KMS-11 (cell line): ENCODE measurements at regions not wholly inside any gene's neighbourhood (a gene's known extent, or its start where the extent isn't known, plus 50 kb on each side); places are given as distances from the start of the nearest gene placed in this dataset.

Experiments used
- H2AFZ ChIP-seq: fragments of 200-600 bp; sonication (generic); 2 replicates; pipeline ENCODE4 v1.6.1; 2016; ENCODE audit warnings: antibody characterized with exemption, mixed run types, low read depth
- H3K27ac ChIP-seq: fragments of 200-600 bp; sonication (generic); 2 replicates; pipeline ENCODE4 v1.6.1; 2016; ENCODE audit warnings: mild to moderate bottlenecking, mixed run types
- H3K27me3 ChIP-seq: fragments of 200-600 bp; sonication (generic); 2 replicates; pipeline ENCODE4 v1.6.1; 2017; ENCODE audit warnings: mild to moderate bottlenecking, low read depth, mixed run types, moderate library complexity; ENCODE audit not compliant: insufficient read depth
- H3K36me3 ChIP-seq: fragments of 200-600 bp; sonication (generic); 2 replicates; pipeline ENCODE4 v1.6.1; 2017; ENCODE audit warnings: mild to moderate bottlenecking, mixed run types; ENCODE audit not compliant: insufficient read depth
- H3K4me1 ChIP-seq: fragments of 200-600 bp; sonication (generic); 2 replicates; pipeline ENCODE4 v1.6.1; 2016; ENCODE audit warnings: mild to moderate bottlenecking, low read depth, mixed run types; ENCODE audit not compliant: poor library complexity, severe bottlenecking
- H3K4me2 ChIP-seq: fragments of 200-600 bp; sonication (generic); 2 replicates; pipeline ENCODE4 v1.7.0; 2016; ENCODE audit warnings: mild to moderate bottlenecking, mixed run types
- H3K4me3 ChIP-seq: fragments of 200-600 bp; sonication (generic); IDR thresholded peaks from 2 replicates; pipeline ENCODE4 v1.6.1; 2017; ENCODE audit warnings: low read depth, low read length, mixed read lengths; ENCODE audit not compliant: insufficient read depth
- H3K79me2 ChIP-seq: fragments of 200-600 bp; sonication (generic); 2 replicates; pipeline ENCODE4 v1.6.1; 2016; ENCODE audit warnings: low read depth, mixed run types; ENCODE audit not compliant: insufficient read depth
- H3K9ac ChIP-seq: fragments of 200-600 bp; sonication (generic); 2 replicates; pipeline ENCODE4 v1.6.1; 2016; ENCODE audit warnings: mild to moderate bottlenecking, mixed run types
- H4K20me1 ChIP-seq: fragments of 200-600 bp; sonication (generic); 2 replicates; pipeline ENCODE4 v1.6.1; 2016; ENCODE audit warnings: mild to moderate bottlenecking, mixed run types; ENCODE audit not compliant: insufficient read depth
- TF ChIP-seq, protein P1 (sequence below): fragments of 200-600 bp; sonication (generic); conservative IDR thresholded peaks from 2 replicates; pipeline ENCODE4 v1.6.1; 2017; ENCODE audit warnings: low read depth, mild to moderate bottlenecking, antibody characterized with exemption, low read length, moderate library complexity, mixed read lengths

DNA sequence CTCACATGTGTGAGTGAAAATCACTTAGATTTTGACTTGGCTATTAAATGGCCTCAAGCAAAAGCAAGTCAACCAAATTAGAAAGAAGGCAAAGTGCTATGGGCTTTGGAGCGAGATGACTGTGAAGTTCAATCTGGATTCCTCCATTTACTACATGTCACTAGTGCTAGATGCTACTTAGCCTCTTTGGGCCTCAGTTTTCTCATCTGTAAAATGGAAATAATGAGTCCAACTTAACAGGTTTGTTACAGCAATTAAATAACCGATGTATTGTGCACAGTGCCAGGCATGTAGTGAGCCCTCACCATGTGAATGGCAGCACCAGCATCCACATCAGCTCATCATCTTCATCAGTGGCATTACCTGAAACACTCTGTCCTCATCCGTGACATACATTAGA is 376.3 kb downstream of the MTX2 start:
- H3K4me1 ChIP-seq = no peaks in the 10 kb centered on the region
- H3K27me3 ChIP-seq = no peaks in the 10 kb centered on the region
- H3K4me2 ChIP-seq = no peak overlapping the region
- no peak overlapping the region for H3K4me3 ChIP-seq
- H4K20me1 ChIP-seq = no peaks in the 10 kb centered on the region
- no peak overlapping the region for H3K27ac ChIP-seq
- no peak overlapping the region for H3K9ac ChIP-seq
- H2AFZ ChIP-seq = no peak overlapping the region
- no peaks in the 10 kb centered on the region for H3K36me3 ChIP-seq
- TF ChIP-seq, protein P1, sequence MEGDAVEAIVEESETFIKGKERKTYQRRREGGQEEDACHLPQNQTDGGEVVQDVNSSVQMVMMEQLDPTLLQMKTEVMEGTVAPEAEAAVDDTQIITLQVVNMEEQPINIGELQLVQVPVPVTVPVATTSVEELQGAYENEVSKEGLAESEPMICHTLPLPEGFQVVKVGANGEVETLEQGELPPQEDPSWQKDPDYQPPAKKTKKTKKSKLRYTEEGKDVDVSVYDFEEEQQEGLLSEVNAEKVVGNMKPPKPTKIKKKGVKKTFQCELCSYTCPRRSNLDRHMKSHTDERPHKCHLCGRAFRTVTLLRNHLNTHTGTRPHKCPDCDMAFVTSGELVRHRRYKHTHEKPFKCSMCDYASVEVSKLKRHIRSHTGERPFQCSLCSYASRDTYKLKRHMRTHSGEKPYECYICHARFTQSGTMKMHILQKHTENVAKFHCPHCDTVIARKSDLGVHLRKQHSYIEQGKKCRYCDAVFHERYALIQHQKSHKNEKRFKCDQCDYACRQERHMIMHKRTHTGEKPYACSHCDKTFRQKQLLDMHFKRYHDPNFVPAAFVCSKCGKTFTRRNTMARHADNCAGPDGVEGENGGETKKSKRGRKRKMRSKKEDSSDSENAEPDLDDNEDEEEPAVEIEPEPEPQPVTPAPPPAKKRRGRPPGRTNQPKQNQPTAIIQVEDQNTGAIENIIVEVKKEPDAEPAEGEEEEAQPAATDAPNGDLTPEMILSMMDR = no peak
- no peaks in the 10 kb centered on the region for H3K79me2 ChIP-seq

DNA sequence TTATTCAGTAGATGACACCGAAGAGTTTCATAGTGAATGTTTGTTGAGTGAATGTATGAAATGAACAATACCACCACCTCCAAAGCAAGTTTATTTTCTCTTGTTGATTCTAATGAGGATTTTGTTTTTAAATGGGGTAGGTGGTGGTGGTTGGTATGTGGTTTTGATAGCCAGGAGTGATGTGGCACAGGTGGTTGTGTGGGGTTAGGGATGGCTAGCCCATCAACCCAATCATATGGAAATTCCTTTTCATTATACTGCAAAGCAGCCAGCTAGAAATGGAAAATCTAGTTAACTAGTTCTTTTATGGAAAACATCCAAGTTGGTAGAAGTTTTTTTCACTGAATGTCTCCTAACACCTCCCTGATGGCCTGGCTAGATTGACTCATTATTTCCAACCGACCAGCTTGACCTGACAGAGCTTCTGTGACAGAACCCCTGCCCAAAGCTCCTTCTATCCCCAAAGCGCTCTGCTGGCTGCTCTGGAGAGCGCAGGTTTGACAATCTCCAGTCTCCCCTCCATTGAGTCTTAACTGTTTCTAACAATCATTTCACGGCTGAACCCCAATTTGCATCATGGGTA is 376.9 kb downstream of the MTX2 start:
- H3K4me2 ChIP-seq = no peak overlapping the region

DNA sequence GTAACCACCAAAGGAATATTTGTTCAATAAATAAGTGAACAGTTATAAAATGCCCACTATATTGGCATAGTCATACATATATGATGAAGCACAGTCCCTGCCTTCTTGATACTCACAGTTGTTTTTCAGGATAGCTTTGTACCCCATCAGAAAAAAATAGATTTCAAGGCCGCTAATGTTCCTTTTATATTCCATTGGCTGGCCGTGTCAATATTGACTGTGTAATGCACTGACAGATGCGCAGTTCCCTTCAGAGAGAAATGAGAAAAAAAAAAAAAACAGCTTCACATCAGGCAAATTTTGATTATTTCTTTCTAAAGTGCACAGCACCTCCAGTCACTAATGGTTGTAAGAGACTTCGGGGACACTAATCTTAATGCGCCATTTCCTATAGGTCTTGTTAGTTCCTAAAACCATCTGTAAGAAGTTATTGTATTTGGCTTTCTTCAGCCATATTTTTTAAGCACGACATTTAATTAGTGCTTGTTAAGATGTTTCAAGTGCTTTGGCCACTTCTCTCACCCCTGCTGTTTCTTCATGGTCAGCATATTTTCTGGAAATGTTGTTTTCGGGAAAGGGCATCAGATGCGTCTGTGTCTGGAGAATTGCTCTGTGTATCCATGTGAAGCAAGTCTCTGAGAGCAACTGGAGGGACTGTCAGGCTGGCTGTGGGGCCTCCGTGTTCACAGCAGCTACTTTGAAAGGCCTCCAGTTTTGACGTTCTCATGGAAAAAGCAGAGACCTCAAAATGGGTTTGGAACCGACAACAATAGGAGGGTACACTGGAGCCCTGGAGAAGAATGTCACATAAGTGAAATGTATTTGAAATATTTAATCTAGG is 378.3 kb downstream of the MTX2 start:
- Histone ChIP-seq H3K4me3 (no peak overlapping the region), H3K27me3 (no peaks in the 10 kb centered on the region), H3K9ac (no peak overlapping the region), H4K20me1 (no peaks in the 10 kb centered on the region), H2AFZ (no peak overlapping the region), H3K79me2 (no peaks in the 10 kb centered on the region), H3K36me3 (no peaks in the 10 kb centered on the region), H3K4me2 (no peak overlapping the region), H3K27ac (no peak overlapping the region), H3K4me1 (peaks cover 1% of the 10 kb centered on the region)
- TF ChIP-seq, protein P1 = no peak

More for the DNA sequence above, 376.9 kb downstream of the MTX2 start:
- Histone ChIP-seq H3K4me3 (no peak overlapping the region), H3K36me3 (no peaks in the 10 kb centered on the region), H4K20me1 (no peaks in the 10 kb centered on the region), H3K27me3 (no peaks in the 10 kb centered on the region), H2AFZ (no peak overlapping the region), H3K9ac (no peak overlapping the region), H3K79me2 (no peaks in the 10 kb centered on the region), H3K27ac (no peak overlapping the region), H3K4me1 (no peaks in the 10 kb centered on the region)
- TF ChIP-seq, protein P1 = no peak

DNA sequence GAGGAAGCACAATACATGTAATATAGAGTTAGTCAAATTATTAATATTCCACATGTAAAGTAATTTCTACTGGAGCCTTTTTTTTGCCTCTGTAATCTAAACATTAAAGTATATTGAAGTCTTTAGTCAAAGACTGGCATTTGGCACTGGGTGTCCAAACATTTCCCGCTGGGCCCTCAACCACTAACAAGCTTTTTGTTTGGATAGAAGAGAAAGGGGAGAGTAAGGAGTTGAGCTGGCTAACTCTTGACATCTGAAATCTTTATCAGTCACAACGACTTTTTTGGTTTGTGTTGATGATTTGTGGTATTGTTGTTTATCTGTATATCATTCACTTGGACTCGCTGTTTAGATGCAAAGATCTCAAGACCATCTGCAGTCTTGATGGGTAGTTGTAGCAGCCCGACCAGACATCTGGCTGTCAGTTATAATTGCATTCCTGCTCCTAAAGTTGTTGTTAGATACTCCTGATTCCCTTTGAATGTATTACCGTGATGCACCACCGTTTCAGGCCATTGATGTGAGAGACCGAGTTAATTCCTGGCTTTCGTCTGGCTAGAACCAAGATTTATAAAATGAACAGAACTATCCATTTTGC is 379.6 kb downstream of the MTX2 start:
- Histone ChIP-seq H4K20me1 (no peaks in the 10 kb centered on the region), H3K4me1 (peaks cover 4% of the 10 kb centered on the region), H3K4me2 (no peak overlapping the region), H3K9ac (no peak overlapping the region), H2AFZ (no peak overlapping the region), H3K4me3 (no peak overlapping the region), H3K36me3 (no peaks in the 10 kb centered on the region), H3K27me3 (no peaks in the 10 kb centered on the region), H3K79me2 (no peaks in the 10 kb centered on the region), H3K27ac (no peak overlapping the region)
- TF ChIP-seq, protein P1 = no peak
